ENCODE measurements at regions not wholly inside any gene's neighbourhood (a gene's known extent, or its start where the extent isn't known, plus 50 kb on each side); places are given as distances from the start of the nearest gene placed in this dataset.
"Not testable (repeated sequence)": the region's sequence is repeated elsewhere in the genome, so short reads cannot be mapped to it uniquely, and the experiment has no call there.

GRCh38 chr2:131672471-131673399, 145.0 kb downstream of the CCDC74A start:
- not testable (repeated sequence) for DNase-seq

GRCh38 chr2:131673400-131674173, 145.9 kb downstream of the CCDC74A start:
- DNase-seq = no peak

- no peak for DNase-seq
These were observed 146.5 kb downstream of the CCDC74A start for GRCh38 chr2:131674174-131674507.

- DNase-seq = not testable (repeated sequence)
These were observed 154.0 kb downstream of the CCDC74A start for GRCh38 chr2:131681611-131682121.

GRCh38 chr2:131682122-131682944, 154.6 kb downstream of the CCDC74A start:
- peak; percentile 41 for DNase-seq

GRCh38 chr2:131682945-131683330, 155.2 kb downstream of the CCDC74A start:
- DNase-seq = not testable (repeated sequence)

- not testable (repeated sequence) for DNase-seq
These were observed 157.1 kb downstream of the CCDC74A start for GRCh38 chr2:131684631-131685316.

- not testable (repeated sequence) for DNase-seq
These were observed 158.6 kb downstream of the CCDC74A start for GRCh38 chr2:131686164-131686893.

GRCh38 chr2:131686894-131687238, 159.2 kb downstream of the CCDC74A start:
- not testable (repeated sequence) for DNase-seq

- DNase-seq = not testable (repeated sequence)
These were observed 161.4 kb downstream of the CCDC74A start for GRCh38 chr2:131689066-131689465.

- not testable (repeated sequence) for DNase-seq
These were observed 183.6 kb downstream of the CCDC74A start for GRCh38 chr2:131711268-131711667.

GRCh38 chr2:131717907-131718306, 190.2 kb downstream of the CCDC74A start:
- DNase-seq = not testable (repeated sequence)

- DNase-seq = not testable (repeated sequence)
These were observed 193.5 kb downstream of the CCDC74A start for GRCh38 chr2:131721163-131721562.

- not testable (repeated sequence) for DNase-seq
These were observed 194.6 kb downstream of the CCDC74A start for GRCh38 chr2:131722256-131722655.

- no peak for DNase-seq
These were observed 196.3 kb downstream of the CCDC74A start for GRCh38 chr2:131724019-131724418.

GRCh38 chr2:131728451-131728850, 200.8 kb downstream of the CCDC74A start:
- not testable (repeated sequence) for DNase-seq

- DNase-seq = not testable (repeated sequence)
These were observed 205.8 kb downstream of the CCDC74A start for GRCh38 chr2:131733530-131733929.

- DNase-seq = not testable (repeated sequence)
These were observed 208.7 kb downstream of the CCDC74A start for GRCh38 chr2:131736406-131736805.

- DNase-seq = not testable (repeated sequence)
These were observed 210.8 kb downstream of the CCDC74A start for GRCh38 chr2:131738533-131738932.

GRCh38 chr2:131738996-131739434, 211.3 kb downstream of the CCDC74A start:
- not testable (repeated sequence) for DNase-seq

All from amniotic stem cell (primary cell).